Stomach (tissue), 4 donors: ENCODE measurements at regions not wholly inside any gene's neighbourhood (a gene's known extent, or its start where the extent isn't known, plus 50 kb on each side); places are given as distances from the start of the nearest gene placed in this dataset.

Experiments used
- EP300 ChIP-seq: sonication (generic); formaldehyde crosslinking; IDR thresholded peaks from one replicate; pipeline ENCODE4 v1.6.1; 2017; ENCODE audit warnings: antibody characterized with exemption
- POLR2AphosphoS5 ChIP-seq, 3 donors: sonication (generic); formaldehyde crosslinking; IDR thresholded peaks; one replicate each; pipeline ENCODE4 v1.6.1; 2016; ENCODE audit warnings: antibody characterized with exemption in 3 of 3
- TF ChIP-seq, protein P1 (sequence below), 7 experiments: fragments of 450-650 bp in 4 of 7; fragments of 200-600 bp in 3 of 7; sonication (generic) in 3 of 7; IDR thresholded peaks; one replicate each; pipeline ENCODE4 v1.5.1; 2016 to 2019; ENCODE audit warnings: antibody characterized with exemption in 7 of 7, control low read depth in 2 of 7, mild to moderate bottlenecking in 1 of 7

DNA sequence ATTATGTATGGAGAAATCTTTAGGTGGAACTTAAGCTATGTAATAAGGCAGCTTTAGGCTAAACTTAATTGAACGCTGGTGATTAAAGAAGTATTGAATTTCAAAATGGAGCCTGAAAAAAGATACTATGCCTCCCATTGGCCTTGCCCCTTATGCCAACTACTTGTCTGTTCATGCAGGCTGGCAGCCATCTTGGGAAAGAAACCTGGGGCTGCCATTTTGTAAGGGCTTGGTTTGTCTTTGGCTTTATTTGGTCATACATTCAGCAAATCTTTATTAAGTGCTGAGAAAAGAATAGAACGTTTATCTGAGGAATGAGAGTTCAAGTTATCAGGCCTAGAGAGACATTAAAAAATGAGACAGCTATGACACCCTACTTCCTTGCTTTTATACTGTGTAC is 231.3 kb downstream of the KCNE4 start:
- TF ChIP-seq, protein P1, sequence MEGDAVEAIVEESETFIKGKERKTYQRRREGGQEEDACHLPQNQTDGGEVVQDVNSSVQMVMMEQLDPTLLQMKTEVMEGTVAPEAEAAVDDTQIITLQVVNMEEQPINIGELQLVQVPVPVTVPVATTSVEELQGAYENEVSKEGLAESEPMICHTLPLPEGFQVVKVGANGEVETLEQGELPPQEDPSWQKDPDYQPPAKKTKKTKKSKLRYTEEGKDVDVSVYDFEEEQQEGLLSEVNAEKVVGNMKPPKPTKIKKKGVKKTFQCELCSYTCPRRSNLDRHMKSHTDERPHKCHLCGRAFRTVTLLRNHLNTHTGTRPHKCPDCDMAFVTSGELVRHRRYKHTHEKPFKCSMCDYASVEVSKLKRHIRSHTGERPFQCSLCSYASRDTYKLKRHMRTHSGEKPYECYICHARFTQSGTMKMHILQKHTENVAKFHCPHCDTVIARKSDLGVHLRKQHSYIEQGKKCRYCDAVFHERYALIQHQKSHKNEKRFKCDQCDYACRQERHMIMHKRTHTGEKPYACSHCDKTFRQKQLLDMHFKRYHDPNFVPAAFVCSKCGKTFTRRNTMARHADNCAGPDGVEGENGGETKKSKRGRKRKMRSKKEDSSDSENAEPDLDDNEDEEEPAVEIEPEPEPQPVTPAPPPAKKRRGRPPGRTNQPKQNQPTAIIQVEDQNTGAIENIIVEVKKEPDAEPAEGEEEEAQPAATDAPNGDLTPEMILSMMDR (IDR thresholded peaks at IDR 0.05): no peak
- TF ChIP-seq POLR2AphosphoS5 (IDR thresholded peaks at IDR 0.05) (no peak), EP300 (no peak)
